ENCODE measurements at regions not wholly inside any gene's neighbourhood (a gene's known extent, or its start where the extent isn't known, plus 50 kb on each side); places are given as distances from the start of the nearest gene placed in this dataset.
A peak's percentile ranks its signal among the peaks of the same experiment; 100 is the strongest.

GRCh38 chr18:55779691-55780585 lies 191.9 kb upstream of the TCF4 start:
- no peaks in the 10 kb centered on the region for H4K20me1 ChIP-seq (replicated peaks; ENCODE audit: control insufficient read depth, insufficient read depth, low read length)
- H3K27me3 ChIP-seq (ENCODE audit: control insufficient read depth in 2 of 2, insufficient read depth in 2 of 2, low read length in 2 of 2) = no peaks in the 10 kb centered on the region
- H3K4me3 ChIP-seq = peak overlapping the region; percentile 22
- in situ Hi-C loops (cut with MboI) = loop anchor here (10.0 to 25.0 kb wide), 2 partner anchors 365 to 543 kb away; no protein-coding TSS in a partner anchor
- H3K9me1 ChIP-seq (ENCODE audit: control insufficient read depth, insufficient read depth, low read length) = no peaks in the 10 kb centered on the region
- peak overlapping the region; percentile 48 for H2AFZ ChIP-seq (ENCODE audit: low read depth, low read length)
- no TSS peak for BruUV-seq (replicated peaks)
- no peak overlapping the region for H3K27ac ChIP-seq (ENCODE audit: extremely low read depth, low read depth, low read length)
- peak overlapping the region; percentile 55 for H3K4me2 ChIP-seq (ENCODE audit: insufficient read depth, low read length)
- WGBS (ENCODE audit: insufficient coverage, low coverage, missing lambda C conversion rate) = 48% methylated on average over 34 of the region's 88 CpGs
- FAIRE-seq (no peak), DNase-seq (ENCODE audit: extremely low read depth in 1 of 4, low spot score in 3 of 4) (peak in 3 of 4 experiments; percentile 14 to 37 (median 31)), ATAC-seq (peak; percentile 90)
- no peaks in the 10 kb centered on the region for H3K79me2 ChIP-seq (ENCODE audit: control insufficient read depth, insufficient read depth, low read length)
- no peaks in the 10 kb centered on the region for H3K36me3 ChIP-seq (ENCODE audit: control insufficient read depth, insufficient read depth, low read length)
- no peaks in the 10 kb centered on the region; the same call in 1 of the 2 replicates for H3K9me3 ChIP-seq (replicated peaks; ENCODE audit: control insufficient read depth, insufficient read depth, low read depth, low read length)
- CTCF ChIA-PET (ENCODE audit: low intra/inter-chr PET ratio) = no interaction called here
- peak overlapping the region in 1 of 2 experiments; percentile 78; a peak in 2 of 4 replicates for H3K9ac ChIP-seq (ENCODE audit: insufficient read depth in 1 of 2, low read depth in 2 of 2, low read length in 2 of 2)
- POLR2A ChIA-PET = no interaction called here
- intact Hi-C loops (cut with micrococcal nuclease) = loop anchor here (2.0 to 10.0 kb wide), 3 partner anchors 191 to 795 kb away; partner anchors contain the start of gene TCF4
- peaks cover 0 to 10% of the 10 kb centered on the region in 2 experiments; a peak in 4 of 5 replicates for H3K4me1 ChIP-seq (replicated peaks in 1 of 2; ENCODE audit: control insufficient read depth in 2 of 2, insufficient read depth in 2 of 2, low read length in 2 of 2)
- TF ChIP-seq TEAD4 (IDR thresholded peaks at IDR 0.05; ENCODE audit: low read length) = no peak
- TF ChIP-seq TEAD4 (CRISPR knock-in tag; IDR thresholded peaks at IDR 0.05; ENCODE audit: borderline replicate concordance) = no peak
- TF ChIP-seq POLR2G (IDR thresholded peaks at IDR 0.05; ENCODE audit: low read depth, low read length) = peak; percentile 47; the same call in 1 of the 2 replicates
- peak in 2 of 3 experiments; percentile 7 to 48; a peak in 3 of 6 replicates for TF ChIP-seq CTCF (IDR thresholded peaks at IDR 0.05 in 2 of 3, conservative IDR thresholded peaks at IDR 0.05 in 1 of 3; ENCODE audit: insufficient read depth in 2 of 3, low read depth in 1 of 3, low read length in 3 of 3)
- peak; percentile 21 for TF ChIP-seq CCNT2 (IDR thresholded peaks at IDR 0.05; ENCODE audit: borderline replicate concordance, extremely low read depth, insufficient read length, low read depth, low read length)
- peak; percentile 26 for TF ChIP-seq HNRNPLL (IDR thresholded peaks at IDR 0.05; ENCODE audit: low read depth, low read length, poor library complexity, severe bottlenecking)
